Peyer's patch (tissue), 4 donors: ENCODE measurements at regions not wholly inside any gene's neighbourhood (a gene's known extent, or its start where the extent isn't known, plus 50 kb on each side); places are given as distances from the start of the nearest gene placed in this dataset.

Experiments used
- POLR2A ChIP-seq, 2 donors: fragments of 450-650 bp; IDR thresholded peaks; one replicate each; pipeline ENCODE4 v1.5.1; 2017; ENCODE audit warnings: antibody characterized with exemption in 2 of 2, mild to moderate bottlenecking in 2 of 2, moderate library complexity in 2 of 2
- TF ChIP-seq, protein P1 (sequence below), 6 experiments: fragments of 450-650 bp in 4 of 6; fragments of 200-600 bp in 2 of 6; sonication (generic) in 1 of 6; IDR thresholded peaks; one replicate each; pipeline ENCODE4 v1.5.1; 2017 to 2019; ENCODE audit warnings: antibody characterized with exemption in 6 of 6, mild to moderate bottlenecking in 3 of 6, moderate library complexity in 1 of 6

DNA sequence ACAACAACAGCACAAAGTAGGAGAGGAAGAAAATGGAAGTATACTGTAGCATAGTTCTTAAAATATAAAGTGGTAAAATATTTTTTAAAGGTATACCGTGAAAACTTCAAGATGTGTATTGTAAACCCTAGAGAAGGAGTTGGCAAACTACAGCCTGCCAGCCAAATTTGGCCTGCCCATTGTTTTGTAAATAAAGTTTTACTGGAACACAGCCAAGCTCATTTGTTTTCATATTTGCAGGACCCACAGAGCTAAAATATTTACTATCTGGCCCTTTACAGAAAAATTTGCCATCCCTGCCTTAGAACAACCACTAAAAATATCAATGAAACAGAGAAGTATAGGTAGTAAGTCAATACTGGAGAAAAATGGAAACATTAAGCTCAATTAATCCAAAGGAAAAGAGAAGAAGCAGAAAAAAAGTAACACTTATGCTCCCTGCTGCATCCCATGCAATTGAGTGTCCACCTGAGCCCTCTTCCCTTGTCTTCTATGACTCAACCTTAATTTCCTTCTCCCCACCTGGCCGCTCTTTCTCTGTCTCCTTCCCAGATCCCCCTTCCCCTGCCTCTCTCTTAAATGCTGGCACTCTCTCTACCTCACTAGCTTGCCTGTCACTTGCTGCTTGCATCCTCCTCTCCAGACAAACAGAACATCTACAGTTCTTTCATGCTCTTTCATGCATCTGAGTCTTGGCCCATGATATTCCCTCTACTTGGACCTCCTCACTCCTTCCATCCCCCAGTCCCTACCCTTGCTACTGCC lies 50.6 kb upstream of the FER start:
- no peak for TF ChIP-seq POLR2A (IDR thresholded peaks at IDR 0.05)
- TF ChIP-seq, protein P1, sequence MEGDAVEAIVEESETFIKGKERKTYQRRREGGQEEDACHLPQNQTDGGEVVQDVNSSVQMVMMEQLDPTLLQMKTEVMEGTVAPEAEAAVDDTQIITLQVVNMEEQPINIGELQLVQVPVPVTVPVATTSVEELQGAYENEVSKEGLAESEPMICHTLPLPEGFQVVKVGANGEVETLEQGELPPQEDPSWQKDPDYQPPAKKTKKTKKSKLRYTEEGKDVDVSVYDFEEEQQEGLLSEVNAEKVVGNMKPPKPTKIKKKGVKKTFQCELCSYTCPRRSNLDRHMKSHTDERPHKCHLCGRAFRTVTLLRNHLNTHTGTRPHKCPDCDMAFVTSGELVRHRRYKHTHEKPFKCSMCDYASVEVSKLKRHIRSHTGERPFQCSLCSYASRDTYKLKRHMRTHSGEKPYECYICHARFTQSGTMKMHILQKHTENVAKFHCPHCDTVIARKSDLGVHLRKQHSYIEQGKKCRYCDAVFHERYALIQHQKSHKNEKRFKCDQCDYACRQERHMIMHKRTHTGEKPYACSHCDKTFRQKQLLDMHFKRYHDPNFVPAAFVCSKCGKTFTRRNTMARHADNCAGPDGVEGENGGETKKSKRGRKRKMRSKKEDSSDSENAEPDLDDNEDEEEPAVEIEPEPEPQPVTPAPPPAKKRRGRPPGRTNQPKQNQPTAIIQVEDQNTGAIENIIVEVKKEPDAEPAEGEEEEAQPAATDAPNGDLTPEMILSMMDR (IDR thresholded peaks at IDR 0.05) = no peak
